Astrocyte (in vitro differentiated cells and primary cell): ENCODE measurements at regions not wholly inside any gene's neighbourhood (a gene's known extent, or its start where the extent isn't known, plus 50 kb on each side); places are given as distances from the start of the nearest gene placed in this dataset.

ENCODE experiments used
- CTCF ChIP-seq: IDR thresholded peaks from 2 replicates; pipeline ENCODE4 v1.5.1; 2011; ENCODE audit warnings: low read depth, mild to moderate bottlenecking, inconsistent platforms, low read length, moderate library complexity; ENCODE audit not compliant: insufficient read depth
- EZH2 ChIP-seq: IDR thresholded peaks from 2 replicates; pipeline ENCODE4 v1.6.1; 2012; ENCODE audit warnings: mild to moderate bottlenecking, low read length, inconsistent platforms; ENCODE audit not compliant: insufficient read depth

GRCh38 chrX:35006361-35006760 is 63.8 kb downstream of the FAM47B start:
- no peak for TF ChIP-seq CTCF
- TF ChIP-seq EZH2 = no peak
